OCI-LY3 (cell line): ENCODE measurements at regions not wholly inside any gene's neighbourhood (a gene's known extent, or its start where the extent isn't known, plus 50 kb on each side); places are given as distances from the start of the nearest gene placed in this dataset.

Experiments
- EZH2phosphoT487 ChIP-seq: fragments of 200-600 bp; shearing (Covaris generic); IDR thresholded peaks from 2 replicates; pipeline ENCODE4 v1.6.1; 2018; ENCODE audit warnings: antibody characterized with exemption, mixed run types, low read depth
- TF ChIP-seq, protein P1 (sequence below): fragments of 200-600, 300-600 bp; sonication (generic); IDR thresholded peaks from 2 replicates; pipeline ENCODE4 v1.5.1; 2014; ENCODE audit warnings: antibody characterized with exemption, low read length, low read depth

DNA sequence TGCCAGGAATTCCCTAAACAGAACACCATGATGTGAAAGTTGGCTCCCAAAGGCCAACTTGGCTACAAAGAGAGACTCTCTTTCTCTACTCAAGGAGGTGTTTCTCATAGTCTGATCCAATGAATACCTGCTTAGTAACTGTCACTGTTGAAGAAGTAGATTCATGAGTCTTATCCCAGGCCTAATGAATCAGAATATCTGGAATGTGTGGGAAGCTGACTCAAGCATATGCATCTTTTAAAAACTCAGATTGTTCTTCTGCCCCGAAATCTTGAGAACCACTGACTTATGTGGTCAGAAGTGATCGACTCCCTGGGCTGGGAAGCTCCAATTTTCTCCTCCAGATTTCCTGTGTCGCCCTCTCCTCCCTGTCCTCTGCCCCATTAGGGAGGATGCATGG lies 345.6 kb downstream of the PLK2 start:
- TF ChIP-seq, protein P1, sequence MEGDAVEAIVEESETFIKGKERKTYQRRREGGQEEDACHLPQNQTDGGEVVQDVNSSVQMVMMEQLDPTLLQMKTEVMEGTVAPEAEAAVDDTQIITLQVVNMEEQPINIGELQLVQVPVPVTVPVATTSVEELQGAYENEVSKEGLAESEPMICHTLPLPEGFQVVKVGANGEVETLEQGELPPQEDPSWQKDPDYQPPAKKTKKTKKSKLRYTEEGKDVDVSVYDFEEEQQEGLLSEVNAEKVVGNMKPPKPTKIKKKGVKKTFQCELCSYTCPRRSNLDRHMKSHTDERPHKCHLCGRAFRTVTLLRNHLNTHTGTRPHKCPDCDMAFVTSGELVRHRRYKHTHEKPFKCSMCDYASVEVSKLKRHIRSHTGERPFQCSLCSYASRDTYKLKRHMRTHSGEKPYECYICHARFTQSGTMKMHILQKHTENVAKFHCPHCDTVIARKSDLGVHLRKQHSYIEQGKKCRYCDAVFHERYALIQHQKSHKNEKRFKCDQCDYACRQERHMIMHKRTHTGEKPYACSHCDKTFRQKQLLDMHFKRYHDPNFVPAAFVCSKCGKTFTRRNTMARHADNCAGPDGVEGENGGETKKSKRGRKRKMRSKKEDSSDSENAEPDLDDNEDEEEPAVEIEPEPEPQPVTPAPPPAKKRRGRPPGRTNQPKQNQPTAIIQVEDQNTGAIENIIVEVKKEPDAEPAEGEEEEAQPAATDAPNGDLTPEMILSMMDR = no peak
- TF ChIP-seq EZH2phosphoT487 = no peak
